GM12878 (cell line): ENCODE measurements at regions not wholly inside any gene's neighbourhood (a gene's known extent, or its start where the extent isn't known, plus 50 kb on each side); places are given as distances from the start of the nearest gene placed in this dataset.

ENCODE experiments used
- ATAC-seq: fragments of 200-7000 bp; cut with Tn5 transposase; 3 replicates; pipeline ENCODE4 v1.9.1; 2020; ENCODE audit warnings: mild to moderate bottlenecking, moderate library complexity
- BruUV-seq: library from RNA; stranded (reverse); fragments of 400-500 nt; replicated peaks from 2 replicates; lab custom pipeline; 2021; lab: Mats Ljungman, UMichigan
- CTCF ChIA-PET: fragments of 300-600 bp; sonication (Branson Sonifier 250); formaldehyde crosslinking; extraction: SDS; loops from one replicate; lab custom pipeline; 2021; ENCODE audit warnings: inconsistent platforms; lab: Yijun Ruan, JAX
- POLR2A ChIA-PET: fragments of 350-600 bp; formaldehyde crosslinking; extraction: SDS; loops from one replicate; lab custom pipeline; 2021; ENCODE audit warnings: inconsistent platforms; lab: Charles Lee
- RAD21 ChIA-PET: fragments of 300-600 bp; sonication (Branson Sonifier 250); formaldehyde crosslinking; loops from one replicate; lab custom pipeline; 2023; ENCODE audit warnings: antibody characterized with exemption; ENCODE audit not compliant: unreplicated experiment; lab: Charles Lee
- SMC1A ChIA-PET: fragments of 300-600 bp; sonication (Branson Sonifier 250); formaldehyde crosslinking; loops from one replicate; lab custom pipeline; 2023; ENCODE audit not compliant: unreplicated experiment, uncharacterized antibody; lab: Charles Lee
- DNase-seq: peaks from one replicate; pipeline ENCODE4 v3.0.0-alpha.2; 2011; ENCODE audit warnings: low read depth, low spot score
- FAIRE-seq: peaks from 3 replicates; lab custom pipeline; 2011; peaks lifted over from hg19 to GRCh38; lab: Jason Lieb, UNC
- H2AFZ ChIP-seq: 2 replicates; pipeline ENCODE4 v1.6.0; 2011; ENCODE audit warnings: low read depth, low read length, control low read depth; ENCODE audit not compliant: control insufficient read depth
- H3K27ac ChIP-seq: 2 replicates; pipeline ENCODE4 v1.5.1; 2011; ENCODE audit warnings: control low read depth; ENCODE audit not compliant: control insufficient read depth, insufficient read depth
- H3K27me3 ChIP-seq, 2 experiments: replicated peaks in 1 of 2; 2 replicates each; pipeline versions ENCODE4 v1.6.0 to v1.6.1; 2011; ENCODE audit warnings: low read length in 1 of 2; ENCODE audit not compliant: control insufficient read depth in 2 of 2, insufficient read depth in 2 of 2
- H3K36me3 ChIP-seq, 2 experiments: 2 replicates each; pipeline ENCODE4 v1.5.1; 2011; ENCODE audit warnings: low read length in 1 of 2; ENCODE audit not compliant: control insufficient read depth in 2 of 2, insufficient read depth in 2 of 2
- H3K4me1 ChIP-seq: 2 replicates; pipeline ENCODE4 v1.6.1; 2011; ENCODE audit warnings: mild to moderate bottlenecking, low read length, moderate library complexity, mixed read lengths; ENCODE audit not compliant: control insufficient read depth, insufficient read depth
- H3K4me2 ChIP-seq: 2 replicates; pipeline ENCODE4 v1.6.0; 2011; ENCODE audit warnings: control low read depth; ENCODE audit not compliant: control insufficient read depth, insufficient read depth
- H3K4me3 ChIP-seq: fragments of 200-600 bp; sonication (generic); 2 replicates; pipeline ENCODE4 v1.5.1; 2016
- H3K79me2 ChIP-seq: 2 replicates; pipeline ENCODE4 v1.6.0; 2011; ENCODE audit warnings: low read length; ENCODE audit not compliant: control insufficient read depth, insufficient read depth
- H3K9ac ChIP-seq: 2 replicates; pipeline ENCODE4 v1.8.0; 2011; ENCODE audit warnings: low read length, control low read depth, mixed read lengths; ENCODE audit not compliant: control insufficient read depth, insufficient read depth
- H3K9me3 ChIP-seq: replicated peaks from 3 replicates; pipeline ENCODE4 v1.5.1; 2011; ENCODE audit warnings: mild to moderate bottlenecking, low read length; ENCODE audit not compliant: control insufficient read depth, insufficient read depth
- H4K20me1 ChIP-seq: 2 replicates; pipeline ENCODE4 v1.6.0; 2011; ENCODE audit not compliant: control insufficient read depth, insufficient read depth
- ASH2L ChIP-seq: fragments of 300-600, 200-600 bp; sonication (generic); IDR thresholded peaks from 2 replicates; pipeline ENCODE4 v1.6.1; 2017; ENCODE audit warnings: low read depth, mild to moderate bottlenecking, borderline replicate concordance
- EGR1 ChIP-seq, 2 experiments: IDR thresholded peaks; 1 replicate in 1 of 2; 2 replicates in 1 of 2; pipeline ENCODE4 v1.6.1; 2011 to 2012; ENCODE audit warnings: low read depth in 2 of 2, low read length in 2 of 2, borderline replicate concordance in 1 of 2, mild to moderate bottlenecking in 1 of 2, moderate library complexity in 1 of 2
- JUNB ChIP-seq: IDR thresholded peaks from 2 replicates; pipeline ENCODE4 v1.6.1; 2016; ENCODE audit warnings: antibody characterized with exemption, mild to moderate bottlenecking
- MEF2B ChIP-seq: fragments of 450-650 bp; IDR thresholded peaks from 2 replicates; pipeline ENCODE4 v1.6.1; 2018; ENCODE audit warnings: mild to moderate bottlenecking, moderate library complexity; ENCODE audit not compliant: partially characterized antibody, poor library complexity, severe bottlenecking
- NFYA ChIP-seq: IDR thresholded peaks from 2 replicates; pipeline ENCODE4 v1.6.1; 2011; ENCODE audit warnings: low read depth, mild to moderate bottlenecking, low read length, improper control_type of control experiment, borderline replicate concordance
- NKRF ChIP-seq: fragments of 450-650 bp; conservative IDR thresholded peaks from 2 replicates; pipeline ENCODE4 v1.6.1; 2017; ENCODE audit warnings: mild to moderate bottlenecking, moderate library complexity
- NR2C1 ChIP-seq: fragments of 450-650 bp; IDR thresholded peaks from 2 replicates; pipeline ENCODE4 v1.6.1; 2017; ENCODE audit warnings: antibody characterized with exemption, mild to moderate bottlenecking, moderate library complexity
- PRDM15 ChIP-seq: fragments of 450-650 bp; formaldehyde crosslinking; IDR thresholded peaks from 2 replicates; pipeline ENCODE4 v1.4.0; 2020; ENCODE audit warnings: mild to moderate bottlenecking, moderate library complexity
- RAD51 ChIP-seq: fragments of 450-650 bp; IDR thresholded peaks from 2 replicates; pipeline ENCODE4 v1.6.1; 2016; ENCODE audit warnings: moderate library complexity, mild to moderate bottlenecking, inconsistent platforms
- SMARCA5 ChIP-seq: fragments of 450-650 bp; IDR thresholded peaks from 2 replicates; pipeline ENCODE4 v1.6.1; 2017; ENCODE audit warnings: mild to moderate bottlenecking
- SMC3 ChIP-seq: IDR thresholded peaks from 2 replicates; pipeline ENCODE4 v1.6.1; 2011; ENCODE audit warnings: low read length, improper control_type of control experiment, borderline replicate concordance
- SREBF1 ChIP-seq: IDR thresholded peaks from 2 replicates; pipeline ENCODE4 v1.6.1; 2012; ENCODE audit warnings: mild to moderate bottlenecking, low read length
- SRF ChIP-seq, 2 experiments: IDR thresholded peaks; 2 replicates each; pipeline ENCODE4 v1.6.1; 2011; ENCODE audit warnings: low read depth in 2 of 2, low read length in 2 of 2, mild to moderate bottlenecking in 1 of 2, moderate library complexity in 1 of 2
- SUZ12 ChIP-seq: fragments of 200-600 bp; sonication (generic); IDR thresholded peaks from one replicate; pipeline ENCODE4 v1.6.1; 2018; ENCODE audit warnings: antibody characterized with exemption, mild to moderate bottlenecking; ENCODE audit not compliant: unreplicated experiment
- YBX1 ChIP-seq: fragments of 450-650 bp; IDR thresholded peaks from 2 replicates; pipeline ENCODE4 v1.6.1; 2016; ENCODE audit warnings: antibody characterized with exemption
- ZNF217 ChIP-seq: fragments of 450-650 bp; IDR thresholded peaks from 2 replicates; pipeline ENCODE4 v1.6.1; 2017; ENCODE audit warnings: antibody characterized with exemption, mild to moderate bottlenecking
- WGBS: methylation state at CpG from one replicate; pipeline ENCODE4 v1.1.6; 2016; ENCODE audit warnings: low lambda C conversion rate; ENCODE audit not compliant: insufficient replicate concordance, insufficient coverage; ENCODE audit errors: missing lambda C conversion rate; 5-methylcytosine and 5-hydroxymethylcytosine counted together
- in situ Hi-C: fragments of 300-500 bp; cut with MboI; formaldehyde crosslinking; loops from 9 replicates; pipeline ENCODE4 v1.14.3; 2018; ENCODE audit warnings: mixed read lengths
- intact Hi-C: fragments of 100-400 bp; cut with micrococcal nuclease; formaldehyde crosslinking; loops from one replicate; pipeline ENCODE4 v1.14.2; 2022; ENCODE audit not compliant: unreplicated experiment

- TF ChIP-seq PRDM15 (CRISPR knock-in tag) (no peak), NKRF (no peak), ZNF217 (no peak), SUZ12 (no peak)
These were observed 162.2 kb downstream of the IRS1 start (continued) for GRCh38 chr2:226637383-226637782.

- no peak for ATAC-seq
- Histone ChIP-seq H3K27me3 (no peaks in the 10 kb centered on the region; a peak in 1 of 4 replicates), H3K36me3 (no peaks in the 10 kb centered on the region), H3K4me3 (no peak overlapping the region), H3K9me3 (no peaks in the 10 kb centered on the region), H3K79me2 (no peaks in the 10 kb centered on the region), H3K27ac (no peak overlapping the region), H3K9ac (no peak overlapping the region), H2AFZ (no peak overlapping the region), H4K20me1 (no peaks in the 10 kb centered on the region), H3K4me2 (no peak overlapping the region), H3K4me1 (no peaks in the 10 kb centered on the region)
- SMC1A ChIA-PET, result no interaction called here
- 100% methylated on average over 2 of the region's 2 CpGs for WGBS
- in situ Hi-C loops (no loop called here), intact Hi-C loops (no loop called here)
- no peak for FAIRE-seq
- no TSS peak for BruUV-seq
- POLR2A ChIA-PET, result no interaction called here
- TF ChIP-seq MEF2B, result no peak
- no peak for TF ChIP-seq ASH2L
- TF ChIP-seq SMARCA5, result no peak
- no peak for TF ChIP-seq EGR1 (IDR thresholded peaks at IDR 0.05; ENCODE audit: borderline replicate concordance in 1 of 2, low read depth in 2 of 2, low read length in 2 of 2)
- no peak for TF ChIP-seq SREBF1
- TF ChIP-seq SMC3, result no peak
- no peak for TF ChIP-seq NFYA
- TF ChIP-seq NR2C1, result no peak
- TF ChIP-seq SRF (IDR thresholded peaks at IDR 0.05; ENCODE audit: low read depth in 2 of 2, low read length in 2 of 2), result no peak
- TF ChIP-seq RAD51, result no peak
- no peak for TF ChIP-seq YBX1
- no peak for TF ChIP-seq JUNB
- no peak for TF ChIP-seq NKRF
- CTCF ChIA-PET, result no interaction called here
- RAD21 ChIA-PET, result no interaction called here
- DNase-seq, result no peak
These were observed 163.0 kb downstream of the IRS1 start for GRCh38 chr2:226636586-226636985.
